Activated CD8-positive, alpha-beta T cell treated with anti-CD3 and anti-CD28 coated beads for 36 hours (primary cell): ENCODE measurements at regions not wholly inside any gene's neighbourhood (a gene's known extent, or its start where the extent isn't known, plus 50 kb on each side); places are given as distances from the start of the nearest gene placed in this dataset.

Experiments
- ATAC-seq: fragments of 200-7000 bp; cut with Tn5 transposase; one replicate; pipeline ENCODE4 v1.10.0; 2021; ENCODE audit warnings: mild to moderate bottlenecking, moderate library complexity
- CTCF ChIA-PET: fragments of 350-600 bp; sonication (Branson Sonifier 250); formaldehyde crosslinking; loops from one replicate; lab custom pipeline; 2021; ENCODE audit warnings: antibody characterized with exemption; lab: Charles Lee
- POLR2A ChIA-PET: fragments of 350-600 bp; sonication (Branson Sonifier 250); formaldehyde crosslinking; loops from one replicate; lab custom pipeline; 2021; ENCODE audit warnings: antibody characterized with exemption; lab: Charles Lee
- DNase-seq: peaks from one replicate; pipeline ENCODE4 v3.0.0-alpha.2; 2020
- H3K27ac Mint-ChIP-seq: one replicate; pipeline ENCODE4 v1.8.0; 2021; ENCODE audit warnings: mild to moderate bottlenecking, mixed read lengths
- H3K27me3 Mint-ChIP-seq: one replicate; pipeline ENCODE4 v1.8.0; 2021; ENCODE audit warnings: mixed read lengths
- H3K36me3 Mint-ChIP-seq: one replicate; pipeline ENCODE4 v1.8.0; 2021; ENCODE audit warnings: low read depth, mixed read lengths
- H3K4me1 Mint-ChIP-seq: one replicate; pipeline ENCODE4 v1.8.0; 2021; ENCODE audit warnings: low read depth, mixed read lengths
- H3K4me3 Mint-ChIP-seq: one replicate; pipeline ENCODE4 v1.8.0; 2021; ENCODE audit warnings: mild to moderate bottlenecking, moderate library complexity, mixed read lengths
- H3K9me3 Mint-ChIP-seq: one replicate; pipeline ENCODE4 v1.8.0; 2021; ENCODE audit warnings: mixed read lengths
- intact Hi-C: fragments of 100-400 bp; cut with micrococcal nuclease; formaldehyde crosslinking; loops from one replicate; pipeline ENCODE4 v1.10.0; 2022
- TF ChIP-seq, protein P1 (sequence below): fragments of 200-600 bp; IDR thresholded peaks from one replicate; pipeline ENCODE4 v1.8.0; 2022; ENCODE audit warnings: antibody characterized with exemption, mild to moderate bottlenecking

- no peaks in the 10 kb centered on the region for H3K4me1 Mint-ChIP-seq
- ATAC-seq (no peak), DNase-seq (no peak)
- H3K27ac Mint-ChIP-seq = no peak overlapping the region
- H3K9me3 Mint-ChIP-seq = no peaks in the 10 kb centered on the region
- no peak overlapping the region for H3K4me3 Mint-ChIP-seq
- peaks cover 9% of the 10 kb centered on the region for H3K27me3 Mint-ChIP-seq
- H3K36me3 Mint-ChIP-seq = no peaks in the 10 kb centered on the region
- intact Hi-C loops = no loop called here
- ChIA-PET CTCF (no interaction called here), POLR2A (no interaction called here)
- TF ChIP-seq, protein P1, sequence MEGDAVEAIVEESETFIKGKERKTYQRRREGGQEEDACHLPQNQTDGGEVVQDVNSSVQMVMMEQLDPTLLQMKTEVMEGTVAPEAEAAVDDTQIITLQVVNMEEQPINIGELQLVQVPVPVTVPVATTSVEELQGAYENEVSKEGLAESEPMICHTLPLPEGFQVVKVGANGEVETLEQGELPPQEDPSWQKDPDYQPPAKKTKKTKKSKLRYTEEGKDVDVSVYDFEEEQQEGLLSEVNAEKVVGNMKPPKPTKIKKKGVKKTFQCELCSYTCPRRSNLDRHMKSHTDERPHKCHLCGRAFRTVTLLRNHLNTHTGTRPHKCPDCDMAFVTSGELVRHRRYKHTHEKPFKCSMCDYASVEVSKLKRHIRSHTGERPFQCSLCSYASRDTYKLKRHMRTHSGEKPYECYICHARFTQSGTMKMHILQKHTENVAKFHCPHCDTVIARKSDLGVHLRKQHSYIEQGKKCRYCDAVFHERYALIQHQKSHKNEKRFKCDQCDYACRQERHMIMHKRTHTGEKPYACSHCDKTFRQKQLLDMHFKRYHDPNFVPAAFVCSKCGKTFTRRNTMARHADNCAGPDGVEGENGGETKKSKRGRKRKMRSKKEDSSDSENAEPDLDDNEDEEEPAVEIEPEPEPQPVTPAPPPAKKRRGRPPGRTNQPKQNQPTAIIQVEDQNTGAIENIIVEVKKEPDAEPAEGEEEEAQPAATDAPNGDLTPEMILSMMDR = no peak
Measured at GRCh38 chr11:119863851-119864601, 135.0 kb upstream of the NECTIN1 start.

GRCh38 chr11:119863236-119863635 lies 134.2 kb upstream of the NECTIN1 start:
- Mint-ChIP-seq H3K27ac (no peak overlapping the region), H3K9me3 (no peaks in the 10 kb centered on the region), H3K4me1 (no peaks in the 10 kb centered on the region), H3K36me3 (no peaks in the 10 kb centered on the region), H3K27me3 (peaks cover 7% of the 10 kb centered on the region), H3K4me3 (no peak overlapping the region)
- DNase-seq (no peak), ATAC-seq (no peak)
- CTCF ChIA-PET = no interaction called here
- POLR2A ChIA-PET = no interaction called here
- intact Hi-C loops = no loop called here
- TF ChIP-seq, protein P1 = no peak

DNA sequence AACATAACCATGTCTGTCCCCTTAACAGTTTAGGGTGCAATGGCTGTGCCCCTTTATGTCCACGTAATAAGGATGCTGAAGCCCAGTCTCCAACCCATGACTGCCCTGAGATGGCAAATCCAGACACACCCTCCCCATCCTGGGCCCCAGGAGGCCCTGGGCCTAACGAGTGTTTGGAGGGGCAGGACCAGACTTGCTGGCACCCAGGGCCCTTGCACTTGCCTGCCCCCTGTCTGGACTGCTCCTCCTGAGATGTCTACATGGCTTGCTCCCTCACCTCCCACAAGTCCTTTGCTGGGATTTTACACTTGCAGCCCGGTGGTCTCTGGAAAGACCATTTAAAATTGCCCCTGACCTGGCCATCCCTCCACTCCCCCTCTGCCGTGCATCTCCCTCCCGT lies 132.2 kb upstream of the NECTIN1 start:
- Mint-ChIP-seq H3K9me3 (no peaks in the 10 kb centered on the region), H3K4me3 (no peak overlapping the region), H3K4me1 (no peaks in the 10 kb centered on the region), H3K36me3 (no peaks in the 10 kb centered on the region), H3K27ac (no peak overlapping the region), H3K27me3 (peaks cover 10% of the 10 kb centered on the region)
- ChIA-PET CTCF (no interaction called here), POLR2A (no interaction called here)
- no peak for DNase-seq
- TF ChIP-seq, protein P1 = no peak
- intact Hi-C loops = no loop called here
- no peak for ATAC-seq

DNA sequence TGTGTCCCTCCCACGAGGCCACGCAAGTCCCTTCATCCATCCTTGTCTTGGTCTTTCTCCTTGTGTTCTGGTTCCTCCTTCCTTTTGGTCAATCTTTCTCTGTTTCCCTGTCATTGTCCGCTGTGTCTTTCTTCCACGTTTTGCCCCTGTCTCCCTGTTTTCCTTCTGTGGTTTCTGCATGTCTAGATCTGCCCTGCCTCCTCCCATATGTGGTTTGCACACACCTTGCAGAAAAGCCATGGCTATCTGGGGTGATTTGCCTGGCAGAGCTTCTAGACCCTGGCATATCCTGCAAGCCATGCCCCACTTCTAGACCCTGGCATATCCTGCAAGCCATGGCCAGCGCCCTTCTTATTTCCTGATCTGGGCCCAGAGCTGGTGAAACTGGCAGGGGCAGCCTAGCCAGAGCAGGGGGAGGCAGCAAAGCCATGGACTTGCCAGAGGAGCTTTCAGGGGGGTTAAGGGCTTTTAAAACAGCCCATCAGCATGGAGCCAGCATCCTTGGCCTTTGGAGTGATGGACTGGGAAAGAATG lies 131.6 kb upstream of the NECTIN1 start:
- POLR2A ChIA-PET = no interaction called here
- ATAC-seq (no peak), DNase-seq (no peak)
- TF ChIP-seq, protein P1 = no peak
- Mint-ChIP-seq H3K27ac (no peak overlapping the region), H3K9me3 (no peaks in the 10 kb centered on the region), H3K36me3 (no peaks in the 10 kb centered on the region), H3K27me3 (peaks cover 10% of the 10 kb centered on the region), H3K4me3 (no peak overlapping the region), H3K4me1 (no peaks in the 10 kb centered on the region)
- CTCF ChIA-PET = no interaction called here
- intact Hi-C loops = no loop called here

GRCh38 chr11:119859684-119860083 lies 130.7 kb upstream of the NECTIN1 start:
- Mint-ChIP-seq H3K4me1 (no peaks in the 10 kb centered on the region), H3K27ac (no peak overlapping the region), H3K9me3 (no peaks in the 10 kb centered on the region), H3K36me3 (no peaks in the 10 kb centered on the region), H3K27me3 (peaks cover 10% of the 10 kb centered on the region), H3K4me3 (no peak overlapping the region)
- CTCF ChIA-PET = no interaction called here
- POLR2A ChIA-PET = no interaction called here
- DNase-seq = no peak
- ATAC-seq = no peak
- intact Hi-C loops = no loop called here
- TF ChIP-seq, protein P1 = no peak
